ENCODE measurements at regions not wholly inside any gene's neighbourhood (a gene's known extent, or its start where the extent isn't known, plus 50 kb on each side); places are given as distances from the start of the nearest gene placed in this dataset.

DNA sequence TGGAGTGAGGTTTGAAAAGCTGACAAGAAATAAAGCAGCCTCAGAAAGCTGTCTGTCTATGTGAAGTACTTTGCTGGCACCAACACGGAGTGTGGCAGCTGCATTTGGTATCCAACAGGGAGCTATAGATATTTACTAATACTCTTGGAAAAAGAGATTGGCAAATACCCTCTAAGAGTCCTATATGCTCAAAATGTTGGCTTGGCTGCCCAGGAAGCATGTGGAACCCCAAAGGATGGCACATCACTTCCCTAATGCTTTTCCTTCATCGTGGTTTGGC is 398.3 kb downstream of the TLE4 start:
- H3K14ac ChIP-seq (ENCODE audit: low read length in 2 of 2) = no peak overlapping the region
- WGBS = 94% methylated on average over 1 of the region's 2 CpGs
- no peak overlapping the region for H2BK12ac ChIP-seq (ENCODE audit: low read length in 2 of 2)
- H3K36me3 ChIP-seq (ENCODE audit: control insufficient read depth in 1 of 2, insufficient read depth in 2 of 2, low read depth in 1 of 2, low read length in 2 of 2) = no peaks in the 10 kb centered on the region
- no peak overlapping the region for H2AFZ ChIP-seq (ENCODE audit: low read depth, low read length)
- H2BK120ac ChIP-seq (ENCODE audit: low read depth, low read length) = no peak overlapping the region
- no peaks in the 10 kb centered on the region for H3K9me3 ChIP-seq (ENCODE audit: control insufficient read depth, low read length)
- no peak overlapping the region for H4K91ac ChIP-seq (ENCODE audit: low read length)
- H2AK5ac ChIP-seq (ENCODE audit: low read length, severe bottlenecking) = no peak overlapping the region
- H3K4me2 ChIP-seq (ENCODE audit: low read length, poor library complexity, severe bottlenecking) = no peak overlapping the region
- no peak overlapping the region for H3K4ac ChIP-seq (ENCODE audit: low read depth in 1 of 2, low read length in 2 of 2)
- H3K4me3 ChIP-seq (ENCODE audit: insufficient read depth in 1 of 2, low read depth in 1 of 2, low read length in 2 of 2) = no peak overlapping the region
- no peak overlapping the region for H3K23ac ChIP-seq (ENCODE audit: low read length in 2 of 2)
- no peaks in the 10 kb centered on the region for H3K79me1 ChIP-seq (replicated peaks; ENCODE audit: low read length, poor library complexity, severe bottlenecking)
- H3K4me1 ChIP-seq (ENCODE audit: control insufficient read depth, insufficient read depth, low read depth, low read length) = no peaks in the 10 kb centered on the region
- no peak overlapping the region for H3K18ac ChIP-seq (ENCODE audit: low read depth in 1 of 2, low read length in 2 of 2)
- no peak for DNase-seq
- no peak overlapping the region for H3K9ac ChIP-seq (ENCODE audit: low read length)
- peaks cover 0 to 19% of the 10 kb centered on the region in 2 experiments for H3K27me3 ChIP-seq (ENCODE audit: control insufficient read depth in 1 of 2, insufficient read depth in 1 of 2, low read length in 2 of 2)
- no peak overlapping the region for H2BK5ac ChIP-seq (ENCODE audit: low read depth, low read length, poor library complexity, severe bottlenecking)
- no peak overlapping the region for H3K27ac ChIP-seq (ENCODE audit: low read length, poor library complexity, severe bottlenecking)
- no peak overlapping the region for H2BK15ac ChIP-seq (ENCODE audit: low read depth, poor library complexity, severe bottlenecking)
- H4K8ac ChIP-seq (ENCODE audit: low read length) = no peak overlapping the region

DNA sequence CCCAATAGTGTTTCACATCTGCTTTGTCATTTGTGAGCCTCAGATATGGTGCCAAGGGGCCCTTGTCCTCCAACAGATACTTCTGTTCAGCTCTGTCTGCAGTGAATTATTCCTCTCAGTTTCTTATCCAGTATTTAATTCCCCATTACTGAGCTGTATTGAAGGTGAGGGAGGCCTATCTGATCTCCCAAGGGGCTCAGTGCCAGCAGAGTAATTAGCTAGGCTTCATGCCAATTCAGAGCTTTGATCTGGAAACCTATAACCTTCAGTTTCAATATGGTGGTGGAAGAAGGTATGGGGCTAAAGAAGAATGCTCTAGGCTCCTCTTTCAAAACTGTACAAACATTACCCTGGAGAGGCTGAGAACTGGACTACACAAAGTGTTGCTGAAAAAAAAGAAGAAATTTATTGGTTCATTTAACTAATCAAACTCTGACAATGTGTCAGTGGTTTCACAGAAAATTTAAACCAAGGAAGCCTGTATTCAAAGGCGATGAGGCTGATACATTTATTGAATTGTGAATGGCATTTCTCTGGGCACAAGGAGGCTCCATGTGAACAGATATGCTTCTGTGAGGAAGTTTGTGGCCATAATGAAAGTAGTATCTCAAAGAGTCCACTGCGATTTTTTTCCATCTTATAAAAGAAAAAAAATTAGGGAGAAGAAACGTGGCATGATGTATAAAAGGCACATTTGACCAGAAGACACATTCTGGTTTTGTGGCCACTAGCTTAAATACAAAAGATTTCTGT is 397.8 kb downstream of the TLE4 start:
- H2AK5ac ChIP-seq (ENCODE audit: low read length, severe bottlenecking) = no peak overlapping the region
- H3K4me3 ChIP-seq (ENCODE audit: insufficient read depth in 1 of 2, low read depth in 1 of 2, low read length in 2 of 2) = no peak overlapping the region
- no peak overlapping the region for H2BK120ac ChIP-seq (ENCODE audit: low read depth, low read length)
- H3K4me1 ChIP-seq (ENCODE audit: control insufficient read depth, insufficient read depth, low read depth, low read length) = no peaks in the 10 kb centered on the region
- no peaks in the 10 kb centered on the region for H3K79me1 ChIP-seq (replicated peaks; ENCODE audit: low read length, poor library complexity, severe bottlenecking)
- H2BK5ac ChIP-seq (ENCODE audit: low read depth, low read length, poor library complexity, severe bottlenecking) = no peak overlapping the region
- H3K27me3 ChIP-seq (ENCODE audit: control insufficient read depth in 1 of 2, insufficient read depth in 1 of 2, low read length in 2 of 2) = peaks cover 0 to 19% of the 10 kb centered on the region in 2 experiments
- H2BK15ac ChIP-seq (ENCODE audit: low read depth, poor library complexity, severe bottlenecking) = no peak overlapping the region
- H3K4ac ChIP-seq (ENCODE audit: low read depth in 1 of 2, low read length in 2 of 2) = no peak overlapping the region
- H3K14ac ChIP-seq (ENCODE audit: low read length in 2 of 2) = no peak overlapping the region
- H2BK12ac ChIP-seq (ENCODE audit: low read length in 2 of 2) = no peak overlapping the region
- no peak overlapping the region for H4K8ac ChIP-seq (ENCODE audit: low read length)
- no peak overlapping the region for H2AFZ ChIP-seq (ENCODE audit: low read depth, low read length)
- H3K27ac ChIP-seq (ENCODE audit: low read length, poor library complexity, severe bottlenecking) = no peak overlapping the region
- H3K9me3 ChIP-seq (ENCODE audit: control insufficient read depth, low read length) = no peaks in the 10 kb centered on the region
- no peak overlapping the region for H3K18ac ChIP-seq (ENCODE audit: low read depth in 1 of 2, low read length in 2 of 2)
- 88% methylated on average over 3 of the region's 3 CpGs for WGBS
- no peak overlapping the region for H3K4me2 ChIP-seq (ENCODE audit: low read length, poor library complexity, severe bottlenecking)
- no peak overlapping the region for H3K23ac ChIP-seq (ENCODE audit: low read length in 2 of 2)
- H4K91ac ChIP-seq (ENCODE audit: low read length) = no peak overlapping the region
- no peak overlapping the region for H3K9ac ChIP-seq (ENCODE audit: low read length)
- H3K36me3 ChIP-seq (ENCODE audit: control insufficient read depth in 1 of 2, insufficient read depth in 2 of 2, low read depth in 1 of 2, low read length in 2 of 2) = no peaks in the 10 kb centered on the region
- no peak for DNase-seq

DNA sequence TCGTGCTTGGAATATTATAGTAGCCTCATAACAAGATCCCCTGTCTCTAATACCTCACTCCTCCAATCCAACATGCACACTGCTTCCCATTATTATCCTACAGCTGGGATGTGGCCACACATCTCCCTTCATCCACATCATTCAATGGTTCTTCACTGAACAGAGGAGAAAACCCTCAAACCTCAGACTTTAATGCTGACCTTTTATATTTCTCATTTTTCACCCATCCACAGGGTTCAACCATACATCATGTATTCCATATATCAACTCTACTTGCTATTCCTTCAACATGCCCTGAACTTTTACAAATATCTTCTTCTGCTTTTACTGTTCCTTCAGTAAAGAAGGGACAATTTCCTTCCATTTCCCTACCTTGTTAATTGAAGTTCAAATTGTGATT is 396.8 kb downstream of the TLE4 start:
- H3K9me3 ChIP-seq (ENCODE audit: control insufficient read depth, low read length) = no peaks in the 10 kb centered on the region
- DNase-seq = no peak
- no peaks in the 10 kb centered on the region for H3K4me1 ChIP-seq (ENCODE audit: control insufficient read depth, insufficient read depth, low read depth, low read length)
- H2BK120ac ChIP-seq (ENCODE audit: low read depth, low read length) = no peak overlapping the region
- no peak overlapping the region for H3K4ac ChIP-seq (ENCODE audit: low read depth in 1 of 2, low read length in 2 of 2)
- H3K23ac ChIP-seq (ENCODE audit: low read length in 2 of 2) = no peak overlapping the region
- no peak overlapping the region for H2BK15ac ChIP-seq (ENCODE audit: low read depth, poor library complexity, severe bottlenecking)
- H4K8ac ChIP-seq (ENCODE audit: low read length) = no peak overlapping the region
- H2AFZ ChIP-seq (ENCODE audit: low read depth, low read length) = no peak overlapping the region
- H3K27ac ChIP-seq (ENCODE audit: low read length, poor library complexity, severe bottlenecking) = no peak overlapping the region
- H2AK5ac ChIP-seq (ENCODE audit: low read length, severe bottlenecking) = no peak overlapping the region
- H3K79me1 ChIP-seq (replicated peaks; ENCODE audit: low read length, poor library complexity, severe bottlenecking) = no peaks in the 10 kb centered on the region
- no peak overlapping the region for H4K91ac ChIP-seq (ENCODE audit: low read length)
- no peak overlapping the region for H3K4me2 ChIP-seq (ENCODE audit: low read length, poor library complexity, severe bottlenecking)
- no peak overlapping the region for H2BK5ac ChIP-seq (ENCODE audit: low read depth, low read length, poor library complexity, severe bottlenecking)
- H3K4me3 ChIP-seq (ENCODE audit: insufficient read depth in 1 of 2, low read depth in 1 of 2, low read length in 2 of 2) = no peak overlapping the region
- peaks cover 0 to 19% of the 10 kb centered on the region in 2 experiments for H3K27me3 ChIP-seq (ENCODE audit: control insufficient read depth in 1 of 2, insufficient read depth in 1 of 2, low read length in 2 of 2)
- H3K14ac ChIP-seq (ENCODE audit: low read length in 2 of 2) = no peak overlapping the region
- no peak overlapping the region for H3K18ac ChIP-seq (ENCODE audit: low read depth in 1 of 2, low read length in 2 of 2)
- no peak overlapping the region for H2BK12ac ChIP-seq (ENCODE audit: low read length in 2 of 2)
- WGBS = 64% methylated on average over 1 of the region's 1 CpG
- no peak overlapping the region for H3K9ac ChIP-seq (ENCODE audit: low read length)
- no peaks in the 10 kb centered on the region for H3K36me3 ChIP-seq (ENCODE audit: control insufficient read depth in 1 of 2, insufficient read depth in 2 of 2, low read depth in 1 of 2, low read length in 2 of 2)

DNA sequence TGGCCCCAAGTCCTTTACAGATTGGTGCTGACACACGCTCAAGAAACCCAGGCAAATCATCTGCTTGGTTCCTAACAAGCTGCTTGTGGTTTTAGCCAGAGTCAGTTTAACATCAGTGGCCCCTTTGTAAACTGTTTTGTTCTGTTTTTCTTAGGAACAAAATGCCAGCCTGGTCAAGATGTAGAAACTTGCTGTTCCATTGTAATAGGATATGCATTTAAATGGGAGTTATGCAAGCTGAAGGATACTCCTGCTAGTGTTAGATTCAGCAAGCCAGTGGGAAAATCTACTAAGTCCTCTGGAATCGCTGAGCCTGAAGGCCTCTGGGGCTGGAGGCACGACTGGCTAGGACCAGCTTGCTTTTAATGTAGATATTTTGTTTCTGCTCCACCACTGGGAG is 391.1 kb downstream of the TLE4 start:
- peak; percentile 33 for DNase-seq
- H4K91ac ChIP-seq (ENCODE audit: low read length) = no peak overlapping the region
- no peak overlapping the region for H3K14ac ChIP-seq (ENCODE audit: low read length in 2 of 2)
- H2BK120ac ChIP-seq (ENCODE audit: low read depth, low read length) = no peak overlapping the region
- H3K4me2 ChIP-seq (ENCODE audit: low read length, poor library complexity, severe bottlenecking) = no peak overlapping the region
- H3K27me3 ChIP-seq (ENCODE audit: control insufficient read depth in 1 of 2, insufficient read depth in 1 of 2, low read length in 2 of 2) = no peaks in the 10 kb centered on the region
- no peaks in the 10 kb centered on the region for H3K36me3 ChIP-seq (ENCODE audit: control insufficient read depth in 1 of 2, insufficient read depth in 2 of 2, low read depth in 1 of 2, low read length in 2 of 2)
- no peak overlapping the region for H2AK5ac ChIP-seq (ENCODE audit: low read length, severe bottlenecking)
- no peak overlapping the region for H4K8ac ChIP-seq (ENCODE audit: low read length)
- 81% methylated on average over 3 of the region's 3 CpGs for WGBS
- H2BK12ac ChIP-seq (ENCODE audit: low read length in 2 of 2) = no peak overlapping the region
- no peaks in the 10 kb centered on the region for H3K4me1 ChIP-seq (ENCODE audit: control insufficient read depth, insufficient read depth, low read depth, low read length)
- H3K9ac ChIP-seq (ENCODE audit: low read length) = no peak overlapping the region
- H3K9me3 ChIP-seq (ENCODE audit: control insufficient read depth, low read length) = no peaks in the 10 kb centered on the region
- H2BK5ac ChIP-seq (ENCODE audit: low read depth, low read length, poor library complexity, severe bottlenecking) = no peak overlapping the region
- no peak overlapping the region for H3K4me3 ChIP-seq (ENCODE audit: insufficient read depth in 1 of 2, low read depth in 1 of 2, low read length in 2 of 2)
- H3K18ac ChIP-seq (ENCODE audit: low read depth in 1 of 2, low read length in 2 of 2) = no peak overlapping the region
- no peaks in the 10 kb centered on the region for H3K79me1 ChIP-seq (replicated peaks; ENCODE audit: low read length, poor library complexity, severe bottlenecking)
- H3K23ac ChIP-seq (ENCODE audit: low read length in 2 of 2) = no peak overlapping the region
- no peak overlapping the region for H2AFZ ChIP-seq (ENCODE audit: low read depth, low read length)
- no peak overlapping the region for H3K4ac ChIP-seq (ENCODE audit: low read depth in 1 of 2, low read length in 2 of 2)
- H3K27ac ChIP-seq (ENCODE audit: low read length, poor library complexity, severe bottlenecking) = no peak overlapping the region
- H2BK15ac ChIP-seq (ENCODE audit: low read depth, poor library complexity, severe bottlenecking) = no peak overlapping the region

All from mesenchymal stem cell (in vitro differentiated cells and primary cell).